CD4-positive, alpha-beta T cell (primary cell): ENCODE measurements at regions not wholly inside any gene's neighbourhood (a gene's known extent, or its start where the extent isn't known, plus 50 kb on each side); places are given as distances from the start of the nearest gene placed in this dataset.

ENCODE experiments used
- ATAC-seq: fragments of 200-7000 bp; cut with Tn5 transposase; one replicate; pipeline ENCODE4 v1.10.0; 2022; ENCODE audit warnings: mild to moderate bottlenecking; ENCODE audit not compliant: poor library complexity
- CTCF ChIA-PET: fragments of 350-600 bp; sonication (Branson Sonifier 250); formaldehyde crosslinking; loops from one replicate; lab custom pipeline; 2021; ENCODE audit warnings: antibody characterized with exemption, inconsistent platforms; lab: Charles Lee
- POLR2A ChIA-PET: fragments of 350-600 bp; sonication (Branson Sonifier 250); formaldehyde crosslinking; loops from one replicate; lab custom pipeline; 2021; ENCODE audit warnings: antibody characterized with exemption, inconsistent platforms; lab: Charles Lee
- DNase-seq, 14 experiments: peaks; one replicate each; pipeline ENCODE4 v3.0.0-alpha.2; 2013 to 2020; ENCODE audit warnings: mixed read lengths in 2 of 14
- H3K27ac ChIP-seq, 2 donors: one replicate each; pipeline versions ENCODE4 v1.5.1 to v1.7.0; 2013; ENCODE audit warnings: low read length in 2 of 2, low read depth in 1 of 2, mild to moderate bottlenecking in 1 of 2
- H3K27me3 ChIP-seq, 2 experiments: 1 replicate in 1 of 2; 2 replicates in 1 of 2; pipeline versions ENCODE4 v1.6.1 to v1.7.0; 2013; ENCODE audit warnings: low read length in 2 of 2, control low read depth in 1 of 2, mild to moderate bottlenecking in 1 of 2, moderate library complexity in 1 of 2; ENCODE audit not compliant: insufficient read depth in 2 of 2, control insufficient read depth in 1 of 2
- H3K36me3 ChIP-seq: one replicate; pipeline ENCODE4 v1.6.1; 2013; ENCODE audit warnings: low read length, control low read depth; ENCODE audit not compliant: insufficient read depth
- H3K4me1 ChIP-seq: one replicate; pipeline ENCODE4 v1.6.1; 2013; ENCODE audit warnings: low read length, control low read depth; ENCODE audit not compliant: insufficient read depth
- H3K4me3 ChIP-seq: one replicate; pipeline ENCODE4 v1.5.1; 2013; ENCODE audit warnings: mild to moderate bottlenecking, low read length, moderate library complexity
- H3K9me3 ChIP-seq, 2 experiments: 1 replicate in 1 of 2; 2 replicates in 1 of 2; pipeline versions ENCODE4 v1.6.1 to v1.7.0; 2013; ENCODE audit warnings: low read length in 2 of 2, mild to moderate bottlenecking in 2 of 2, control low read depth in 1 of 2, moderate library complexity in 1 of 2; ENCODE audit not compliant: control insufficient read depth in 1 of 2, insufficient read depth in 1 of 2
- H3K27ac Mint-ChIP-seq: one replicate; pipeline ENCODE4 v1.8.0; 2020; ENCODE audit warnings: mixed read lengths
- H3K27me3 Mint-ChIP-seq: one replicate; pipeline ENCODE4 v1.8.0; 2021; ENCODE audit warnings: mixed read lengths
- H3K36me3 Mint-ChIP-seq: one replicate; pipeline ENCODE4 v1.8.0; 2021; ENCODE audit warnings: low read depth, mixed read lengths
- H3K4me1 Mint-ChIP-seq: one replicate; pipeline ENCODE4 v1.8.0; 2021; ENCODE audit warnings: low read depth, mixed read lengths
- H3K4me3 Mint-ChIP-seq: one replicate; pipeline ENCODE4 v1.8.0; 2020; ENCODE audit warnings: mild to moderate bottlenecking, mixed read lengths
- H3K9me3 Mint-ChIP-seq: one replicate; pipeline ENCODE4 v1.8.0; 2020; ENCODE audit warnings: mixed read lengths
- CTCF ChIP-seq: fragments of 200-600 bp; IDR thresholded peaks from one replicate; pipeline ENCODE4 v1.8.0; 2022; ENCODE audit warnings: antibody characterized with exemption, mild to moderate bottlenecking
- intact Hi-C, 2 experiments: fragments of 100-400 bp; cut with DNase I in 1 of 2; cut with micrococcal nuclease in 1 of 2; formaldehyde crosslinking; loops; one replicate each; pipeline versions ENCODE4 v1.15.1 to v1.9.0; 2023 to 2025; cut with DNase I, micrococcal nuclease

DNA sequence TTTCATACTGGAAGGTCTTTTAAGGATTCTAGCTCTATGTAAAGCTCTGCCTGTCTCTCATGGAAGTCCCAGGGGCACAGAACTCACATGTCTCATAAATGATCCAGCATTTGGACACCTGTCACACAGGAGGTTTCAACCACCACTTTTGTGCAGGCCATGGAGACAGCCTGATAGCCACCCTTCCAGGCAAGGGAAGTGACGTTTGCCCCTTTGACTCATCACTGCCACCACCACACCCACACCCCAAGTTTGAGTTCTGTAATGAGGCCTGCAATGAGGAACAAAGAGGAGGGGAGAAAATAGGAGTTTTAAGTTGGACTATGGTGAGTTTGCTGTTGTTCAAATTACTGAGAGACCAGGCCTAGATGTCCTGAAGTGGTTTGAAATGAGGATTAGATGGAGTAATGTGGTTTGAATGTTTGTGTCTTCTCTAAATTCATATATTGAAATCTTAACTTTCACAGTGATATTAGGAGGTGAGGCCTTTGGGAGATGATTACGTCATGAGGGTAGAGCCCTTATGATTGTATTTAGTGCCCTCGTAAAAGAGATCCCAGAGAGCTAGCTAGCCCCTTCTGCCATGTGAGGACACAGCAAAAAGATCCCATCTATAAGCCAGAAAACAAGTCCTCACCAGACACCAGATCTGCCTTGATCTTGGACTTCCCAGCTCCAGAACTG lies 175.3 kb upstream of the EPHA4 start:
- no peak overlapping the region for H3K27ac Mint-ChIP-seq
- H3K9me3 ChIP-seq: no peaks in the 10 kb centered on the region
- ChIA-PET POLR2A (no interaction called here), CTCF (no interaction called here)
- no peak for TF ChIP-seq CTCF
- peaks cover 5% of the 10 kb centered on the region for H3K9me3 Mint-ChIP-seq
- H3K4me3 Mint-ChIP-seq: no peak overlapping the region
- intact Hi-C loops: no loop called here
- ATAC-seq: no peak
- H3K27me3 ChIP-seq: no peaks in the 10 kb centered on the region
- no peaks in the 10 kb centered on the region for H3K36me3 Mint-ChIP-seq
- no peaks in the 10 kb centered on the region for H3K36me3 ChIP-seq
- H3K4me1 Mint-ChIP-seq: no peaks in the 10 kb centered on the region
- no peak overlapping the region for H3K27ac ChIP-seq
- H3K4me3 ChIP-seq: no peak overlapping the region
- DNase-seq: no peak
- no peaks in the 10 kb centered on the region for H3K4me1 ChIP-seq
- H3K27me3 Mint-ChIP-seq: no peaks in the 10 kb centered on the region

- DNase-seq: no peak
- no peak overlapping the region for H3K4me3 ChIP-seq
- H3K9me3 ChIP-seq: no peaks in the 10 kb centered on the region
- ChIA-PET POLR2A (no interaction called here), CTCF (no interaction called here)
- H3K4me1 Mint-ChIP-seq: no peaks in the 10 kb centered on the region
- intact Hi-C loops: no loop called here
- no peak overlapping the region for H3K4me3 Mint-ChIP-seq
- no peaks in the 10 kb centered on the region for H3K27me3 Mint-ChIP-seq
- peaks cover 5% of the 10 kb centered on the region for H3K9me3 Mint-ChIP-seq
- no peaks in the 10 kb centered on the region for H3K36me3 ChIP-seq
- no peak overlapping the region for H3K27ac Mint-ChIP-seq
- no peaks in the 10 kb centered on the region for H3K4me1 ChIP-seq
- H3K27ac ChIP-seq: no peak overlapping the region
- no peak for TF ChIP-seq CTCF
- H3K27me3 ChIP-seq: no peaks in the 10 kb centered on the region
- ATAC-seq: no peak
- H3K36me3 Mint-ChIP-seq: no peaks in the 10 kb centered on the region
Measured at GRCh38 chr2:221741496-221742211, 169.6 kb upstream of the EPHA4 start.

DNA sequence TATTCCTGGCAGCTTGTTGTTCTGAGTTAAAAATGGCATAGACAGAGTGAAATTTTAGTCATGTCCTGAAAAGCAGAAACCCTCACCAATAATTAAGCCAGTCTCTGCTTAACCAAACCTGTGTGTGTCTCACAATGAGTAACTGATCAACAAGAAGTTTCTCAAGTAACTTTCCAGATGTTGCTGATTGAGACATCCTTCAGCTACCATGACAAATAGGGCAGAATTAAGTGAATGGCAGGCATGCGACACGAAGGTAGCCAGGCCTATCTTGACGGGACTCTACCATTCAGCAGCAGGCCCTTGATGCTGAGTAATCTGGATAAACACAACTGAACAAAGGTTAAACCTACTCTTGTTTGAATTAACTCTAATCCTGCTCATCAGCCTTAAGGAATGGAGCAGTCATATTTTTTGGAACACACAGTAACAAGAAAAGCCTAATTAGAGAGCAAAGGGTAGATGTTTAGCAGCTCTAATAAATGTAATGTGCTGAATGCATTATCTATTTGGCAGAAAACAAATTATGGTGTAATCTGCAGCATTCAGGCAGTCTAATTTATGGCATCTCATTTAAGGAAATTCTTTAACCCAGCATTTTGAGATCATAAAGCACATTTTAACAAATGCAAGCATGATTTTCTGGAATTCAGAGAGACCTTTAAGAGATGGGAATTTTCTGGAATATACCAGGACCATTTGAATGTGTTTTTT lies 159.5 kb upstream of the EPHA4 start:
- Mint-ChIP-seq H3K36me3 (no peaks in the 10 kb centered on the region), H3K4me1 (no peaks in the 10 kb centered on the region), H3K4me3 (no peak overlapping the region), H3K27ac (no peak overlapping the region), H3K9me3 (peaks cover 2% of the 10 kb centered on the region), H3K27me3 (no peaks in the 10 kb centered on the region)
- intact Hi-C loops: no loop called here
- Histone ChIP-seq H3K4me3 (no peak overlapping the region), H3K27ac (no peak overlapping the region), H3K27me3 (no peaks in the 10 kb centered on the region), H3K36me3 (no peaks in the 10 kb centered on the region), H3K4me1 (no peaks in the 10 kb centered on the region), H3K9me3 (no peaks in the 10 kb centered on the region)
- CTCF ChIA-PET: no interaction called here
- DNase-seq (no peak), ATAC-seq (no peak)
- POLR2A ChIA-PET: no interaction called here
- no peak for TF ChIP-seq CTCF
